Ishikawa (cell line): ENCODE measurements at regions not wholly inside any gene's neighbourhood (a gene's known extent, or its start where the extent isn't known, plus 50 kb on each side); places are given as distances from the start of the nearest gene placed in this dataset.

Source experiments
- CEBPB ChIP-seq: IDR thresholded peaks from 2 replicates; pipeline ENCODE4 v1.6.1; 2012
- CREB1 ChIP-seq: IDR thresholded peaks from 2 replicates; pipeline ENCODE4 v1.6.1; 2012; ENCODE audit warnings: low read depth
- EGR1 ChIP-seq: IDR thresholded peaks from 2 replicates; pipeline ENCODE4 v1.6.1; 2012
- EP300 ChIP-seq: IDR thresholded peaks from 2 replicates; pipeline ENCODE4 v1.6.1; 2012; ENCODE audit warnings: borderline replicate concordance
- NFIC ChIP-seq: IDR thresholded peaks from 2 replicates; pipeline ENCODE4 v1.6.1; 2012
- RAD21 ChIP-seq: IDR thresholded peaks from 2 replicates; pipeline ENCODE4 v1.6.1; 2012; ENCODE audit warnings: low read depth
- TAF1 ChIP-seq: IDR thresholded peaks from 2 replicates; pipeline ENCODE4 v1.6.1; 2012; ENCODE audit warnings: low read depth, mild to moderate bottlenecking
- TCF12 ChIP-seq: IDR thresholded peaks from 2 replicates; pipeline ENCODE4 v1.6.1; 2012; ENCODE audit warnings: low read depth
- TEAD4 ChIP-seq: IDR thresholded peaks from 2 replicates; pipeline ENCODE4 v1.6.1; 2012
- TF ChIP-seq, protein P1 (sequence below): IDR thresholded peaks from 2 replicates; pipeline ENCODE4 v1.6.1; 2012; ENCODE audit warnings: low read depth, mild to moderate bottlenecking

DNA sequence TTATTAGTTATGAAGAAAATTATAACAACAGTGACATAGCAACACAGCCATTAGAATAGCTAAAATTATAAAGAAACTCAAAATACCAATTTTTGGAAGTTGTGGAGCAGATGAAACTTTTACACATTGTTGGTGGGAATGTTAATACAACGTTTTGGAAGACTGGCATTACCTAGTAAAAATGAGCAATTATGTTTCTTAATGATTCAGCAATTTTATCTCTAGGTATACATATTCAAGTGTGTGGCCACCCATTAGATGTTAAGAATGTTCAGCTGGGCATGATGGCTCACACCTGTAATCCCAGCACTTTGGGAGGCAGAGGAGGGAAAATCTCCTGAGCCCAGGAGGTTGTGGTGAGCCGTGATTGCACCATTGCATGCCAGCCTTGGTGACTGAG is 78.8 kb downstream of the INSIG2 start:
- TF ChIP-seq EP300 (no peak), NFIC (no peak), EGR1 (no peak), RAD21 (no peak), CEBPB (no peak), TCF12 (no peak), CREB1 (no peak), TEAD4 (no peak), TAF1 (no peak)
- TF ChIP-seq, protein P1, sequence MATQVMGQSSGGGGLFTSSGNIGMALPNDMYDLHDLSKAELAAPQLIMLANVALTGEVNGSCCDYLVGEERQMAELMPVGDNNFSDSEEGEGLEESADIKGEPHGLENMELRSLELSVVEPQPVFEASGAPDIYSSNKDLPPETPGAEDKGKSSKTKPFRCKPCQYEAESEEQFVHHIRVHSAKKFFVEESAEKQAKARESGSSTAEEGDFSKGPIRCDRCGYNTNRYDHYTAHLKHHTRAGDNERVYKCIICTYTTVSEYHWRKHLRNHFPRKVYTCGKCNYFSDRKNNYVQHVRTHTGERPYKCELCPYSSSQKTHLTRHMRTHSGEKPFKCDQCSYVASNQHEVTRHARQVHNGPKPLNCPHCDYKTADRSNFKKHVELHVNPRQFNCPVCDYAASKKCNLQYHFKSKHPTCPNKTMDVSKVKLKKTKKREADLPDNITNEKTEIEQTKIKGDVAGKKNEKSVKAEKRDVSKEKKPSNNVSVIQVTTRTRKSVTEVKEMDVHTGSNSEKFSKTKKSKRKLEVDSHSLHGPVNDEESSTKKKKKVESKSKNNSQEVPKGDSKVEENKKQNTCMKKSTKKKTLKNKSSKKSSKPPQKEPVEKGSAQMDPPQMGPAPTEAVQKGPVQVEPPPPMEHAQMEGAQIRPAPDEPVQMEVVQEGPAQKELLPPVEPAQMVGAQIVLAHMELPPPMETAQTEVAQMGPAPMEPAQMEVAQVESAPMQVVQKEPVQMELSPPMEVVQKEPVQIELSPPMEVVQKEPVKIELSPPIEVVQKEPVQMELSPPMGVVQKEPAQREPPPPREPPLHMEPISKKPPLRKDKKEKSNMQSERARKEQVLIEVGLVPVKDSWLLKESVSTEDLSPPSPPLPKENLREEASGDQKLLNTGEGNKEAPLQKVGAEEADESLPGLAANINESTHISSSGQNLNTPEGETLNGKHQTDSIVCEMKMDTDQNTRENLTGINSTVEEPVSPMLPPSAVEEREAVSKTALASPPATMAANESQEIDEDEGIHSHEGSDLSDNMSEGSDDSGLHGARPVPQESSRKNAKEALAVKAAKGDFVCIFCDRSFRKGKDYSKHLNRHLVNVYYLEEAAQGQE: no peak
